ENCODE measurements at regions not wholly inside any gene's neighbourhood (a gene's known extent, or its start where the extent isn't known, plus 50 kb on each side); places are given as distances from the start of the nearest gene placed in this dataset.

DNA sequence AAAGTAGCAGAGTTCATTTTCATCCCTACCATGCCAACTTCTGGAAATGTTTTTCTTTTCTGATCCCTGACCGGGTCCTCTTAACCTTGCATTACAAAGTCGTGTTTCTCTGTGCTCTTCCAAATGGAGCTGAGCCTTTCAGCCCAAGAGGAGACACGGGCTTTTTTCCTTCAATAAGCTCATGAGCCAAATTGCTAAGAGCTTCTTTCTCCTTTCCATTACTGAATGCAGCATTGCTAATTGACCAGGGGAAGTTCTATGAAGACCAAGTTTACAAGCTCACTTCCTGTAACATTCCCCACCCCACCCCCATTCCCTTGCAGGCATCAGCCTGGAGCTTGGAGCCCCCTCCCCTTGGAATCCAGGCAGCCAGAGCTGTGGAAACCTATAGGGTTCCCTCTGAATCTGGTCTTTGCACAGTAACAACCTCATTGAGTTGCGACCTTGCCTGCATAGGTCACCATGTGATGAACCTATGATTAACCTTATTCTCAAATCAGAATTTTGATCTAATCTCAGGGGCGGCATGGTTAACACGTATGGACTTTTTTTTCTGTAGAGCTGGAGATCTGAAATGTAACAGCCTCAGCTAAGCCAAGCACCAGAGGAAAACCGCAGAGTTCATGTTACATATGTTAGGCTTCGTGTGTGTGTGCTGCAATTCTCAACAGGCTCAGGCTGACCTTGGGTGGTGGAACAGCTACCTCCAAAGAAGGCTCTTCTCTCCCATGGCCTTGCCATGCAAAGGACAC lies 395.7 kb upstream of the ZNF462 start:
- TF ChIP-seq ZFP3 (CRISPR knock-in tag; IDR thresholded peaks at IDR 0.05) (no peak), CSDC2 (CRISPR knock-in tag; IDR thresholded peaks at IDR 0.05) (no peak), ZNF8 (CRISPR knock-in tag; IDR thresholded peaks at IDR 0.05) (no peak)
